Endothelial cell of umbilical vein (primary cell): ENCODE measurements at regions not wholly inside any gene's neighbourhood (a gene's known extent, or its start where the extent isn't known, plus 50 kb on each side); places are given as distances from the start of the nearest gene placed in this dataset.

ENCODE experiments used
- BruUV-seq: library from RNA; stranded (reverse); fragments of 400-500 nt; replicated peaks from 2 replicates; lab custom pipeline; 2021; lab: Mats Ljungman, UMichigan
- CTCF ChIA-PET: fragments of 300-600, 350-600 bp; sonication (Branson Sonifier 250); formaldehyde crosslinking; loops from one replicate; lab custom pipeline; 2021; ENCODE audit warnings: antibody characterized with exemption, inconsistent platforms; lab: Charles Lee
- POLR2A ChIA-PET: fragments of 300-600, 350-600 bp; sonication (Branson Sonifier 250); formaldehyde crosslinking; loops from one replicate; lab custom pipeline; 2021; ENCODE audit warnings: antibody characterized with exemption, inconsistent platforms; lab: Charles Lee
- DNase-seq: peaks from one replicate; pipeline ENCODE4 v3.0.0-alpha.2; 2011; ENCODE audit warnings: low read depth, low spot score
- FAIRE-seq: peaks from 2 replicates; lab custom pipeline; 2011; peaks lifted over from hg19 to GRCh38; lab: Jason Lieb, UNC
- H2AFZ ChIP-seq: 2 replicates; pipeline ENCODE4 v1.6.0; 2012; ENCODE audit warnings: low read depth, low read length, control low read depth, inconsistent platforms
- H3K27ac ChIP-seq: 2 replicates; pipeline ENCODE4 v1.5.1; 2011; ENCODE audit warnings: low read depth, mild to moderate bottlenecking, control low read depth, low read length, moderate library complexity; ENCODE audit not compliant: insufficient read depth
- H3K27me3 ChIP-seq, 2 experiments: 2 replicates each; pipeline versions ENCODE4 v1.6.0 to v1.6.1; 2011; ENCODE audit warnings: low read length in 2 of 2, mixed read lengths in 1 of 2; ENCODE audit not compliant: control insufficient read depth in 2 of 2, insufficient read depth in 2 of 2
- H3K36me3 ChIP-seq, 2 experiments: 2 replicates in 1 of 2; 3 replicates in 1 of 2; pipeline ENCODE4 v1.5.1; 2011; ENCODE audit warnings: low read length in 2 of 2, mild to moderate bottlenecking in 1 of 2, moderate library complexity in 1 of 2; ENCODE audit not compliant: control insufficient read depth in 2 of 2, insufficient read depth in 2 of 2; ENCODE audit errors: extremely low read depth in 1 of 2
- H3K4me1 ChIP-seq: 3 replicates; pipeline ENCODE4 v1.5.1; 2011; ENCODE audit warnings: mild to moderate bottlenecking, low read length; ENCODE audit not compliant: control insufficient read depth, insufficient read depth; ENCODE audit errors: extremely low read depth
- H3K4me2 ChIP-seq: 2 replicates; pipeline ENCODE4 v1.6.1; 2011; ENCODE audit warnings: low read length, control low read depth, mixed read lengths; ENCODE audit not compliant: insufficient read depth
- H3K4me3 ChIP-seq, 3 experiments: fragments of 200-600 bp in 1 of 3; sonication (generic), shearing (Covaris generic) in 1 of 3; replicated peaks in 1 of 3; 2 replicates each; pipeline ENCODE4 v1.5.1; 2011 to 2016; ENCODE audit warnings: control low read depth in 3 of 3, low read length in 3 of 3, mild to moderate bottlenecking in 2 of 3, inconsistent platforms in 1 of 3, low read depth in 1 of 3, moderate library complexity in 1 of 3; ENCODE audit not compliant: insufficient read depth in 1 of 3
- H3K79me2 ChIP-seq: 2 replicates; pipeline ENCODE4 v1.6.0; 2012; ENCODE audit warnings: low read length, inconsistent platforms; ENCODE audit not compliant: control insufficient read depth, insufficient read depth
- H3K9ac ChIP-seq: replicated peaks from 2 replicates; pipeline ENCODE3; 2011; ENCODE audit warnings: low read length, control low read depth; ENCODE audit not compliant: insufficient read depth; ENCODE audit errors: extremely low read depth
- H3K9me1 ChIP-seq: replicated peaks from 3 replicates; pipeline ENCODE4 v1.6.0; 2011; ENCODE audit warnings: mild to moderate bottlenecking, low read length; ENCODE audit not compliant: control insufficient read depth, insufficient read depth; ENCODE audit errors: extremely low read depth
- H3K9me3 ChIP-seq: replicated peaks from 2 replicates; pipeline ENCODE4 v1.5.1; 2012; ENCODE audit warnings: low read length, inconsistent platforms; ENCODE audit not compliant: control insufficient read depth, insufficient read depth
- H4K20me1 ChIP-seq: replicated peaks from 2 replicates; pipeline ENCODE3; 2011; ENCODE audit warnings: mild to moderate bottlenecking, low read length; ENCODE audit not compliant: control insufficient read depth, insufficient read depth; ENCODE audit errors: extremely low read depth
- CTCF ChIP-seq, 2 donors: IDR thresholded peaks; 1 replicate in 1 of 2; 2 replicates in 1 of 2; pipeline ENCODE4 v1.5.1; 2011; ENCODE audit warnings: low read length in 2 of 2, mild to moderate bottlenecking in 2 of 2, moderate library complexity in 2 of 2, control low read depth in 1 of 2, inconsistent platforms in 1 of 2, low read depth in 1 of 2; ENCODE audit not compliant: insufficient read depth in 1 of 2; ENCODE audit errors: extremely low read depth in 1 of 2
- EZH2 ChIP-seq: IDR thresholded peaks from 2 replicates; pipeline ENCODE4 v1.6.1; 2012; ENCODE audit warnings: borderline replicate concordance, low read depth, mild to moderate bottlenecking, moderate library complexity, low read length, inconsistent platforms; ENCODE audit not compliant: severe bottlenecking
- FOS ChIP-seq: IDR thresholded peaks from 2 replicates; pipeline ENCODE4 v1.6.1; 2011; ENCODE audit warnings: mild to moderate bottlenecking, low read length, moderate library complexity, borderline replicate concordance; ENCODE audit not compliant: insufficient read depth
- GATA2 ChIP-seq: IDR thresholded peaks from 2 replicates; pipeline ENCODE4 v1.7.0; 2011; ENCODE audit warnings: low read depth, mild to moderate bottlenecking, moderate library complexity, mixed read lengths, low read length; ENCODE audit not compliant: insufficient read length, insufficient read depth
- JUN ChIP-seq: IDR thresholded peaks from 2 replicates; pipeline ENCODE4 v1.6.1; 2011; ENCODE audit warnings: borderline replicate concordance, low read depth; ENCODE audit not compliant: insufficient read length, insufficient read depth
- MAX ChIP-seq: IDR thresholded peaks from 2 replicates; pipeline ENCODE4 v1.6.1; 2011; ENCODE audit not compliant: insufficient read depth, insufficient read length
- MYC ChIP-seq: IDR thresholded peaks from one replicate; pipeline ENCODE4 v1.6.1; 2011; ENCODE audit warnings: mild to moderate bottlenecking, low read depth, low read length
- POLR2A ChIP-seq: IDR thresholded peaks from 2 replicates; pipeline ENCODE4 v1.6.1; 2012; ENCODE audit warnings: low read depth, mild to moderate bottlenecking, control low read depth, low read length
- POLR2AphosphoS5 ChIP-seq: IDR thresholded peaks from 2 replicates; pipeline ENCODE4 v1.6.1; 2012; ENCODE audit warnings: low read depth, mild to moderate bottlenecking, control low read depth, low read length, moderate library complexity; ENCODE audit not compliant: insufficient read depth
- dilution Hi-C: fragments of 300-500 bp; cut with MboI; formaldehyde crosslinking; loops from one replicate; pipeline ENCODE4 v1.15.0; 2019; ENCODE audit warnings: low sequenced_read_pairs; ENCODE audit not compliant: extremely low pct_ligation_motif_present
- intact Hi-C: fragments of 100-400 bp; cut with micrococcal nuclease; formaldehyde crosslinking; loops from one replicate; pipeline ENCODE4 v1.10.0; 2022

- Histone ChIP-seq H3K9ac (no peak overlapping the region), H4K20me1 (no peaks in the 10 kb centered on the region), H3K79me2 (no peaks in the 10 kb centered on the region), H3K4me3 (no peak overlapping the region), H3K4me2 (no peak overlapping the region), H3K27me3 (peaks cover 5 to 8% of the 10 kb centered on the region in 2 experiments), H3K9me1 (no peaks in the 10 kb centered on the region), H2AFZ (no peak overlapping the region), H3K9me3 (no peaks in the 10 kb centered on the region), H3K4me1 (peaks cover 35% of the 10 kb centered on the region), H3K36me3 (no peaks in the 10 kb centered on the region), H3K27ac (no peak overlapping the region)
- TF ChIP-seq POLR2AphosphoS5, result no peak
- TF ChIP-seq GATA2, result no peak
- no peak for TF ChIP-seq EZH2
- TF ChIP-seq FOS, result no peak
- TF ChIP-seq POLR2A, result no peak
- TF ChIP-seq MYC, result no peak
- no peak for TF ChIP-seq JUN
- no peak for TF ChIP-seq CTCF (IDR thresholded peaks at IDR 0.05; ENCODE audit: extremely low read depth in 1 of 2, insufficient read depth in 1 of 2, low read depth in 1 of 2, low read length in 2 of 2)
- TF ChIP-seq MAX, result no peak
- dilution Hi-C loops (no loop called here), intact Hi-C loops (loop anchor here (5.0 kb wide), 2 partner anchors 259 to 476 kb away; partner anchors contain the start of gene PELI1)
- ChIA-PET POLR2A (no interaction called here), CTCF (interaction anchor here (1.2 kb wide), 1 partner anchor 84 kb away, joined by 3 read pairs; no protein-coding TSS in a partner anchor)
- DNase-seq (no peak), FAIRE-seq (no peak)
- BruUV-seq, result no TSS peak
Measured at GRCh38 chr2:64401529-64401880, 52.5 kb upstream of the LGALSL start.
